Memory B cell (primary cell): ENCODE measurements at regions not wholly inside any gene's neighbourhood (a gene's known extent, or its start where the extent isn't known, plus 50 kb on each side); places are given as distances from the start of the nearest gene placed in this dataset.

Source experiments
- ATAC-seq: fragments of 150-1000 bp; cut with Tn5 transposase; 2 replicates; pipeline ENCODE4 v1.10.0; 2021; ENCODE audit warnings: low read depth, mild to moderate bottlenecking, moderate library complexity
- DNase-seq, 2 donors: peaks; one replicate each; pipeline ENCODE4 v3.0.0; 2022; ENCODE audit warnings: low spot score in 2 of 2
- H3K27ac Mint-ChIP-seq: one replicate; pipeline ENCODE4 v1.8.0; 2022; ENCODE audit warnings: mild to moderate bottlenecking, moderate library complexity, mixed read lengths
- H3K27me3 Mint-ChIP-seq: one replicate; pipeline ENCODE4 v1.8.0; 2022; ENCODE audit warnings: mixed read lengths
- H3K36me3 Mint-ChIP-seq: one replicate; pipeline ENCODE4 v1.8.0; 2022; ENCODE audit warnings: mild to moderate bottlenecking, mixed read lengths
- H3K4me1 Mint-ChIP-seq: one replicate; pipeline ENCODE4 v1.8.0; 2022; ENCODE audit warnings: mixed read lengths
- H3K4me3 Mint-ChIP-seq: one replicate; pipeline ENCODE4 v1.8.0; 2022; ENCODE audit warnings: mild to moderate bottlenecking, moderate library complexity, mixed read lengths
- H3K9me3 Mint-ChIP-seq: one replicate; pipeline ENCODE4 v1.8.0; 2022; ENCODE audit warnings: mixed read lengths

- DNase-seq: no peak
Measured at GRCh38 chr3:154775821-154776548, 304.1 kb upstream of the MME start.

GRCh38 chr3:154766765-154767503 is 313.2 kb upstream of the MME start:
- H3K4me3 Mint-ChIP-seq: no peak overlapping the region
- peaks cover 5% of the 10 kb centered on the region for H3K4me1 Mint-ChIP-seq
- no peaks in the 10 kb centered on the region for H3K36me3 Mint-ChIP-seq
- H3K9me3 Mint-ChIP-seq: peaks cover 3% of the 10 kb centered on the region
- no peaks in the 10 kb centered on the region for H3K27me3 Mint-ChIP-seq
- H3K27ac Mint-ChIP-seq: no peak overlapping the region
- no peak for DNase-seq
- ATAC-seq: peak; percentile 37

More at GRCh38 chr3:154775821-154776548, 304.1 kb upstream of the MME start:
- Mint-ChIP-seq H3K36me3 (no peaks in the 10 kb centered on the region), H3K9me3 (no peaks in the 10 kb centered on the region), H3K27ac (no peak overlapping the region), H3K4me1 (no peaks in the 10 kb centered on the region), H3K27me3 (no peaks in the 10 kb centered on the region), H3K4me3 (no peak overlapping the region)
- no peak for ATAC-seq

GRCh38 chr3:154764856-154765640 is 315.1 kb upstream of the MME start:
- Mint-ChIP-seq H3K27me3 (no peaks in the 10 kb centered on the region), H3K4me1 (peaks cover 5% of the 10 kb centered on the region), H3K27ac (no peak overlapping the region)

GRCh38 chr3:154762486-154762885 is 317.6 kb upstream of the MME start:
- Mint-ChIP-seq H3K27me3 (no peaks in the 10 kb centered on the region), H3K36me3 (no peaks in the 10 kb centered on the region), H3K27ac (no peak overlapping the region), H3K9me3 (no peaks in the 10 kb centered on the region), H3K4me3 (no peak overlapping the region), H3K4me1 (peaks cover 5% of the 10 kb centered on the region)
- DNase-seq (no peak), ATAC-seq (no peak)

More at GRCh38 chr3:154764856-154765640, 315.1 kb upstream of the MME start:
- Mint-ChIP-seq H3K9me3 (peaks cover 3% of the 10 kb centered on the region), H3K4me3 (no peak overlapping the region), H3K36me3 (no peaks in the 10 kb centered on the region)
- DNase-seq (no peak), ATAC-seq (no peak)

GRCh38 chr3:154759966-154760365 is 320.2 kb upstream of the MME start:
- Mint-ChIP-seq H3K27me3 (no peaks in the 10 kb centered on the region), H3K9me3 (peaks cover 4% of the 10 kb centered on the region), H3K4me1 (no peaks in the 10 kb centered on the region), H3K36me3 (no peaks in the 10 kb centered on the region), H3K4me3 (no peak overlapping the region), H3K27ac (no peak overlapping the region)
- ATAC-seq: no peak
- no peak for DNase-seq

- Mint-ChIP-seq H3K36me3 (no peaks in the 10 kb centered on the region), H3K27ac (no peak overlapping the region), H3K4me1 (no peaks in the 10 kb centered on the region), H3K4me3 (no peak overlapping the region), H3K27me3 (no peaks in the 10 kb centered on the region), H3K9me3 (peaks cover 4% of the 10 kb centered on the region)
- DNase-seq (no peak), ATAC-seq (no peak)
Measured at GRCh38 chr3:154758109-154758868, 321.8 kb upstream of the MME start.

- Mint-ChIP-seq H3K4me3 (no peak overlapping the region), H3K4me1 (no peaks in the 10 kb centered on the region), H3K27ac (no peak overlapping the region), H3K9me3 (peaks cover 4% of the 10 kb centered on the region), H3K27me3 (no peaks in the 10 kb centered on the region), H3K36me3 (no peaks in the 10 kb centered on the region)
- DNase-seq: no peak
- no peak for ATAC-seq
Measured at GRCh38 chr3:154753101-154753500, 323.1 kb upstream of the GPR149 start.

GRCh38 chr3:154749514-154749913 is 319.5 kb upstream of the GPR149 start:
- no peaks in the 10 kb centered on the region for H3K9me3 Mint-ChIP-seq
- no peaks in the 10 kb centered on the region for H3K4me1 Mint-ChIP-seq
- no peaks in the 10 kb centered on the region for H3K27me3 Mint-ChIP-seq
- no peaks in the 10 kb centered on the region for H3K36me3 Mint-ChIP-seq
- no peak overlapping the region for H3K4me3 Mint-ChIP-seq
- DNase-seq: no peak
- no peak overlapping the region for H3K27ac Mint-ChIP-seq
- ATAC-seq: no peak

GRCh38 chr3:154745929-154746328 is 315.9 kb upstream of the GPR149 start:
- Mint-ChIP-seq H3K9me3 (peaks cover 8% of the 10 kb centered on the region), H3K27ac (no peak overlapping the region), H3K27me3 (no peaks in the 10 kb centered on the region), H3K4me1 (no peaks in the 10 kb centered on the region), H3K36me3 (no peaks in the 10 kb centered on the region), H3K4me3 (no peak overlapping the region)
- DNase-seq: no peak
- ATAC-seq: no peak

- H3K9me3 Mint-ChIP-seq: peaks cover 8% of the 10 kb centered on the region
- ATAC-seq (no peak), DNase-seq (no peak)
- no peaks in the 10 kb centered on the region for H3K4me1 Mint-ChIP-seq
- no peaks in the 10 kb centered on the region for H3K27me3 Mint-ChIP-seq
- no peaks in the 10 kb centered on the region for H3K36me3 Mint-ChIP-seq
- no peak overlapping the region for H3K27ac Mint-ChIP-seq
- no peak overlapping the region for H3K4me3 Mint-ChIP-seq
Measured at GRCh38 chr3:154745122-154745521, 315.1 kb upstream of the GPR149 start.

- H3K36me3 Mint-ChIP-seq: no peaks in the 10 kb centered on the region
- H3K27ac Mint-ChIP-seq: no peak overlapping the region
- H3K27me3 Mint-ChIP-seq: no peaks in the 10 kb centered on the region
- no peak overlapping the region for H3K4me3 Mint-ChIP-seq
- DNase-seq (no peak), ATAC-seq (no peak)
- H3K9me3 Mint-ChIP-seq: peaks cover 8% of the 10 kb centered on the region
- H3K4me1 Mint-ChIP-seq: no peaks in the 10 kb centered on the region
Measured at GRCh38 chr3:154743418-154743817, 313.4 kb upstream of the GPR149 start.

GRCh38 chr3:154734468-154734867 is 304.5 kb upstream of the GPR149 start:
- DNase-seq (no peak), ATAC-seq (no peak)
- no peak overlapping the region for H3K4me3 Mint-ChIP-seq
- no peaks in the 10 kb centered on the region for H3K36me3 Mint-ChIP-seq
- H3K9me3 Mint-ChIP-seq: peaks cover 3% of the 10 kb centered on the region
- no peaks in the 10 kb centered on the region for H3K4me1 Mint-ChIP-seq
- no peak overlapping the region for H3K27ac Mint-ChIP-seq
- H3K27me3 Mint-ChIP-seq: no peaks in the 10 kb centered on the region

- ATAC-seq (no peak), DNase-seq (no peak)
- Mint-ChIP-seq H3K27ac (no peak overlapping the region), H3K4me3 (no peak overlapping the region), H3K4me1 (no peaks in the 10 kb centered on the region), H3K36me3 (no peaks in the 10 kb centered on the region), H3K27me3 (no peaks in the 10 kb centered on the region), H3K9me3 (peaks cover 5% of the 10 kb centered on the region)
Measured at GRCh38 chr3:154730186-154730585, 300.2 kb upstream of the GPR149 start.
